HepG2 (cell line): ENCODE measurements at regions not wholly inside any gene's neighbourhood (a gene's known extent, or its start where the extent isn't known, plus 50 kb on each side); places are given as distances from the start of the nearest gene placed in this dataset.

Experiments
- ATAC-seq: fragments of 200-7000 bp; cut with Tn5 transposase; 3 replicates; pipeline ENCODE4 v1.9.1; 2020; ENCODE audit warnings: mild to moderate bottlenecking, moderate library complexity
- BruUV-seq: library from RNA; stranded (reverse); fragments of 400-500 nt; replicated peaks from 2 replicates; lab custom pipeline; 2021; lab: Mats Ljungman, UMichigan
- CTCF ChIA-PET: fragments of 300-600 bp; formaldehyde crosslinking; extraction: SDS; loops from one replicate; lab custom pipeline; 2021; ENCODE audit warnings: low total read pairs, inconsistent platforms, low intra/inter-chr PET ratio; lab: Yijun Ruan, JAX
- POLR2A ChIA-PET: fragments of 350-600 bp; sonication (Branson Sonifier 250); formaldehyde crosslinking; loops from one replicate; lab custom pipeline; 2020; ENCODE audit warnings: antibody characterized with exemption, inconsistent platforms; lab: Yijun Ruan, JAX
- DNase-seq: peaks from one replicate; pipeline ENCODE4 v3.0.0-alpha.2; 2015; ENCODE audit warnings: low spot score
- FAIRE-seq: peaks from 3 replicates; lab custom pipeline; 2011; peaks lifted over from hg19 to GRCh38; lab: Jason Lieb, UNC
- H2AFZ ChIP-seq: one replicate; pipeline ENCODE4 v1.6.1; 2011; ENCODE audit warnings: low read length, inconsistent platforms
- H3K27ac ChIP-seq: fragments of 300-600 bp; 3 replicates; pipeline ENCODE4 v1.8.0; 2011; ENCODE audit warnings: mixed run types, mild to moderate bottlenecking, mixed read lengths, low read length, inconsistent platforms; ENCODE audit not compliant: insufficient read depth; ENCODE audit errors: extremely low read length
- H3K27me3 ChIP-seq, 2 experiments: fragments of 200-600 bp in 1 of 2; 2 replicates in 1 of 2; 3 replicates in 1 of 2; pipeline versions ENCODE4 v1.6.0 to v1.8.0; 2011; ENCODE audit warnings: low read length in 2 of 2, mild to moderate bottlenecking in 2 of 2, moderate library complexity in 2 of 2, inconsistent platforms in 1 of 2; ENCODE audit not compliant: insufficient read depth in 2 of 2, control insufficient read depth in 1 of 2
- H3K36me3 ChIP-seq, 2 experiments: fragments of 200-600 bp in 1 of 2; replicated peaks in 1 of 2; 2 replicates in 1 of 2; 3 replicates in 1 of 2; pipeline versions ENCODE4 v1.5.1 to v1.8.0; 2011; ENCODE audit warnings: low read length in 2 of 2, inconsistent platforms in 1 of 2; ENCODE audit not compliant: insufficient read depth in 2 of 2, control insufficient read depth in 1 of 2
- H3K4me1 ChIP-seq: 2 replicates; pipeline ENCODE4 v1.5.1; 2012; ENCODE audit warnings: low read length, inconsistent platforms; ENCODE audit not compliant: insufficient read depth
- H3K4me2 ChIP-seq: 2 replicates; pipeline ENCODE4 v1.6.0; 2011; ENCODE audit warnings: low read depth, low read length, inconsistent platforms
- H3K4me3 ChIP-seq, 3 experiments: fragments of 200-600 bp in 1 of 3; sonication (generic), shearing (Covaris generic) in 1 of 3; replicated peaks in 1 of 3; 2 replicates each; pipeline ENCODE4 v1.5.1; 2011 to 2016; ENCODE audit warnings: low read length in 3 of 3, inconsistent platforms in 2 of 3, low read depth in 2 of 3, mild to moderate bottlenecking in 2 of 3, control low read depth in 1 of 3, mixed read lengths in 1 of 3; ENCODE audit not compliant: insufficient read depth in 1 of 3
- H3K79me2 ChIP-seq: one replicate; pipeline ENCODE4 v1.6.1; 2011; ENCODE audit warnings: low read length, inconsistent platforms; ENCODE audit not compliant: insufficient read depth
- H3K9ac ChIP-seq: 2 replicates; pipeline ENCODE4 v1.6.0; 2011; ENCODE audit warnings: mild to moderate bottlenecking, low read depth, low read length, inconsistent platforms; ENCODE audit not compliant: insufficient read depth
- H3K9me3 ChIP-seq: 2 replicates; pipeline ENCODE4 v1.5.1; 2012; ENCODE audit warnings: mild to moderate bottlenecking, low read length
- H4K20me1 ChIP-seq: 2 replicates; pipeline ENCODE4 v1.6.0; 2011; ENCODE audit warnings: inconsistent platforms, mild to moderate bottlenecking, low read length, moderate library complexity; ENCODE audit not compliant: insufficient read depth
- AKAP8 ChIP-seq: sonication (generic); formaldehyde crosslinking; IDR thresholded peaks from 2 replicates; pipeline ENCODE4 v1.5.1; 2020; ENCODE audit warnings: mild to moderate bottlenecking, missing genetic modification reagents
- ATF5 ChIP-seq: sonication (generic); formaldehyde crosslinking; IDR thresholded peaks from 2 replicates; pipeline ENCODE4 v1.4.0; 2020; ENCODE audit warnings: mild to moderate bottlenecking, low read depth, missing genetic modification reagents
- EEA1 ChIP-seq: sonication (generic); formaldehyde crosslinking; IDR thresholded peaks from 2 replicates; pipeline ENCODE4 v1.5.1; 2020; ENCODE audit warnings: mild to moderate bottlenecking, missing genetic modification reagents, borderline replicate concordance
- FOXP1 ChIP-seq, 2 experiments: fragments of 450-650 bp in 1 of 2; IDR thresholded peaks; 2 replicates each; pipeline ENCODE4 v1.6.1; 2017 to 2018; ENCODE audit warnings: antibody characterized with exemption in 1 of 2
- HMGXB4 ChIP-seq, 2 experiments: sonication (generic) in 1 of 2; formaldehyde crosslinking in 1 of 2; IDR thresholded peaks; 2 replicates each; pipeline versions ENCODE4 v1.4.0 to v1.6.1; 2018 to 2020; ENCODE audit warnings: missing genetic modification reagents in 2 of 2, borderline replicate concordance in 1 of 2, low read depth in 1 of 2, mild to moderate bottlenecking in 1 of 2, missing biosample characterization in 1 of 2
- KLF13 ChIP-seq: sonication (generic); formaldehyde crosslinking; IDR thresholded peaks from 2 replicates; pipeline ENCODE4 v1.4.0; 2020; ENCODE audit warnings: mild to moderate bottlenecking, missing genetic modification reagents
- MEIS2 ChIP-seq: sonication (generic); formaldehyde crosslinking; IDR thresholded peaks from 2 replicates; pipeline ENCODE4 v1.9.0; 2021; ENCODE audit warnings: mild to moderate bottlenecking, missing genetic modification reagents
- POGZ ChIP-seq: sonication (generic); formaldehyde crosslinking; IDR thresholded peaks from 2 replicates; pipeline ENCODE4 v1.4.0; 2020; ENCODE audit warnings: mild to moderate bottlenecking, missing genetic modification reagents
- RORA ChIP-seq: sonication (generic); formaldehyde crosslinking; IDR thresholded peaks from 2 replicates; pipeline ENCODE4 v1.5.0; 2020; ENCODE audit warnings: mild to moderate bottlenecking, missing genetic modification reagents, moderate library complexity
- SRSF9 ChIP-seq: fragments of 200-400 bp; formaldehyde crosslinking; IDR thresholded peaks from 2 replicates; pipeline ENCODE4 v1.6.1; 2018; ENCODE audit warnings: borderline replicate concordance, mild to moderate bottlenecking, low read depth, low read length; ENCODE audit not compliant: insufficient read depth, poor library complexity, severe bottlenecking
- TBX2 ChIP-seq: sonication (generic); formaldehyde crosslinking; IDR thresholded peaks from 2 replicates; pipeline ENCODE4 v1.5.0; 2020; ENCODE audit warnings: missing genetic modification reagents, mild to moderate bottlenecking, borderline replicate concordance
- ZBTB25 ChIP-seq: IDR thresholded peaks from 2 replicates; pipeline ENCODE4 v1.6.1; 2018; ENCODE audit warnings: missing genetic modification reagents
- ZBTB3 ChIP-seq: sonication (generic); formaldehyde crosslinking; IDR thresholded peaks from 2 replicates; pipeline ENCODE4 v1.4.0; 2020; ENCODE audit warnings: low read depth, mild to moderate bottlenecking, moderate library complexity, missing genetic modification reagents, borderline replicate concordance
- ZMYM4 ChIP-seq: sonication (generic); formaldehyde crosslinking; IDR thresholded peaks from 2 replicates; pipeline ENCODE4 v1.8.1; 2023; ENCODE audit warnings: mild to moderate bottlenecking, missing genetic modification reagents
- ZNF234 ChIP-seq: sonication (generic); formaldehyde crosslinking; conservative IDR thresholded peaks from 2 replicates; pipeline ENCODE4 v1.5.1; 2020; ENCODE audit warnings: mild to moderate bottlenecking, missing genetic modification reagents
- ZNF256 ChIP-seq: sonication (generic); formaldehyde crosslinking; conservative IDR thresholded peaks from 2 replicates; pipeline ENCODE4 v1.4.0; 2020; ENCODE audit warnings: missing genetic modification reagents
- ZNF496 ChIP-seq: sonication (generic); formaldehyde crosslinking; IDR thresholded peaks from 2 replicates; pipeline ENCODE4 v1.8.1; 2023; ENCODE audit warnings: mild to moderate bottlenecking, moderate library complexity, missing genetic modification reagents; ENCODE audit not compliant: insufficient replicate concordance
- ZNF503 ChIP-seq: sonication (generic); formaldehyde crosslinking; IDR thresholded peaks from 2 replicates; pipeline ENCODE4 v1.4.0; 2020; ENCODE audit warnings: missing genetic modification reagents
- ZNF747 ChIP-seq: sonication (generic); formaldehyde crosslinking; IDR thresholded peaks from 2 replicates; pipeline ENCODE4 v1.8.1; 2023; ENCODE audit warnings: missing genetic modification reagents, mild to moderate bottlenecking, borderline replicate concordance
- WGBS: methylation state at CpG from one replicate; pipeline ENCODE4 v1.1.6; 2017; ENCODE audit warnings: low lambda C conversion rate; 5-methylcytosine and 5-hydroxymethylcytosine counted together
- in situ Hi-C: cut with HindIII; loops from 2 replicates; pipeline ENCODE4 v1.10.0; 2017; ENCODE audit warnings: low pct_unique_long_range_greater_than_20kb; ENCODE audit not compliant: extremely low pct_ligation_motif_present
- intact Hi-C: fragments of 100-400 bp; cut with micrococcal nuclease; formaldehyde crosslinking; loops from one replicate; pipeline ENCODE4 v1.10.0; 2022; ENCODE audit not compliant: unreplicated experiment

- no peak overlapping the region for H3K27ac ChIP-seq
- H3K4me3 ChIP-seq: no peak overlapping the region
- POLR2A ChIA-PET: no interaction called here
- no peak for FAIRE-seq
- CTCF ChIA-PET: no interaction called here
- H3K36me3 ChIP-seq: no peaks in the 10 kb centered on the region
- intact Hi-C loops (no loop called here), in situ Hi-C loops (no loop called here)
- no peak for ATAC-seq
- H3K79me2 ChIP-seq: no peaks in the 10 kb centered on the region
- H3K9ac ChIP-seq: no peak overlapping the region
- H3K4me1 ChIP-seq: no peaks in the 10 kb centered on the region
- peaks cover 4 to 43% of the 10 kb centered on the region in 2 experiments for H3K27me3 ChIP-seq
- no peak overlapping the region for H2AFZ ChIP-seq
- no peak overlapping the region for H3K4me2 ChIP-seq
- DNase-seq: no peak
- WGBS: 8% methylated on average over 7 of the region's 7 CpGs
- H3K9me3 ChIP-seq: no peaks in the 10 kb centered on the region
- no peaks in the 10 kb centered on the region for H4K20me1 ChIP-seq
- no TSS peak for BruUV-seq
- TF ChIP-seq POGZ (no peak), ZNF747 (CRISPR knock-in tag) (no peak), ATF5 (CRISPR knock-in tag) (no peak), MEIS2 (CRISPR knock-in tag) (no peak), SRSF9 (no peak), RORA (no peak), ZMYM4 (CRISPR knock-in tag) (no peak), ZNF234 (CRISPR knock-in tag) (no peak), TBX2 (no peak), AKAP8 (CRISPR knock-in tag) (no peak), EEA1 (CRISPR knock-in tag) (no peak), ZNF503 (CRISPR knock-in tag) (no peak), ZBTB3 (CRISPR knock-in tag) (no peak), ZNF496 (CRISPR knock-in tag) (no peak), FOXP1 (IDR thresholded peaks at IDR 0.05) (no peak), FOXP1 (CRISPR knock-in tag; IDR thresholded peaks at IDR 0.05) (no peak), ZBTB25 (CRISPR knock-in tag) (no peak), HMGXB4 (CRISPR knock-in tag; IDR thresholded peaks at IDR 0.05; ENCODE audit: borderline replicate concordance in 1 of 2, low read depth in 1 of 2) (no peak), KLF13 (CRISPR knock-in tag) (no peak), ZNF256 (CRISPR knock-in tag) (no peak)
- TF ChIP-seq, all 625 proteins: peak for 0
Observed at GRCh38 chr2:216320852-216321251, 51.4 kb downstream of the MARCHF4 start.
